Fibroblast of the conjunctiva (primary cell): ENCODE measurements at regions not wholly inside any gene's neighbourhood (a gene's known extent, or its start where the extent isn't known, plus 50 kb on each side); places are given as distances from the start of the nearest gene placed in this dataset.

ENCODE experiments used
- DNase-seq: peaks from one replicate; pipeline ENCODE4 v3.0.0-alpha.2; 2010; ENCODE audit warnings: low read depth

GRCh38 chr15:47218295-47218694 lies 499.0 kb upstream of the SEMA6D start:
- DNase-seq, result no peak

GRCh38 chr15:47244361-47244760 lies 472.9 kb upstream of the SEMA6D start:
- DNase-seq, result no peak

- DNase-seq, result no peak
These were observed 471.0 kb upstream of the SEMA6D start for GRCh38 chr15:47246317-47246716.

- DNase-seq, result no peak
These were observed 458.8 kb upstream of the SEMA6D start for GRCh38 chr15:47258521-47258920.

GRCh38 chr15:47265686-47266085 lies 451.6 kb upstream of the SEMA6D start:
- no peak for DNase-seq

- no peak for DNase-seq
These were observed 450.7 kb upstream of the SEMA6D start for GRCh38 chr15:47266566-47266965.

GRCh38 chr15:47273864-47274263 lies 443.4 kb upstream of the SEMA6D start:
- no peak for DNase-seq

GRCh38 chr15:47283246-47283645 lies 434.1 kb upstream of the SEMA6D start:
- no peak for DNase-seq

- no peak for DNase-seq
These were observed 428.5 kb upstream of the SEMA6D start for GRCh38 chr15:47288794-47289193.

GRCh38 chr15:47289656-47290055 lies 427.6 kb upstream of the SEMA6D start:
- DNase-seq, result no peak

GRCh38 chr15:47291767-47292166 lies 425.5 kb upstream of the SEMA6D start:
- no peak for DNase-seq

- no peak for DNase-seq
These were observed 424.6 kb upstream of the SEMA6D start for GRCh38 chr15:47292638-47293190.

- DNase-seq, result peak; percentile 94
These were observed 423.7 kb upstream of the SEMA6D start for GRCh38 chr15:47293466-47294162.

GRCh38 chr15:47294765-47295259 lies 422.5 kb upstream of the SEMA6D start:
- peak; percentile 21 for DNase-seq

- no peak for DNase-seq
These were observed 420.4 kb upstream of the SEMA6D start for GRCh38 chr15:47296881-47297280.

GRCh38 chr15:47299846-47300434 lies 417.4 kb upstream of the SEMA6D start:
- no peak for DNase-seq

- DNase-seq, result no peak
These were observed 416.7 kb upstream of the SEMA6D start for GRCh38 chr15:47300596-47300995.

- no peak for DNase-seq
These were observed 415.8 kb upstream of the SEMA6D start for GRCh38 chr15:47301481-47301880.

- DNase-seq, result no peak
These were observed 412.6 kb upstream of the SEMA6D start for GRCh38 chr15:47304656-47305055.

GRCh38 chr15:47312161-47312560 lies 405.1 kb upstream of the SEMA6D start:
- DNase-seq, result no peak

- DNase-seq, result no peak
These were observed 390.6 kb upstream of the SEMA6D start for GRCh38 chr15:47326410-47327333.

GRCh38 chr15:47331829-47332393 lies 385.4 kb upstream of the SEMA6D start:
- DNase-seq, result peak; percentile 88
